GM12891 (cell line): ENCODE measurements at regions not wholly inside any gene's neighbourhood (a gene's known extent, or its start where the extent isn't known, plus 50 kb on each side); places are given as distances from the start of the nearest gene placed in this dataset.

Experiments used
- PAX5 ChIP-seq: IDR thresholded peaks from 2 replicates; pipeline ENCODE4 v1.6.1; 2011; ENCODE audit warnings: low read length, moderate library complexity, mild to moderate bottlenecking; ENCODE audit not compliant: insufficient read depth, severe bottlenecking
- POLR2A ChIP-seq: IDR thresholded peaks from 2 replicates; pipeline ENCODE4 v1.6.1; 2011; ENCODE audit warnings: low read depth, low read length, control low read depth
- POLR2AphosphoS5 ChIP-seq: IDR thresholded peaks from 2 replicates; pipeline ENCODE4 v1.6.1; 2011; ENCODE audit warnings: low read depth, low read length, control low read depth
- SPI1 ChIP-seq: IDR thresholded peaks from 2 replicates; pipeline ENCODE4 v1.6.1; 2011; ENCODE audit warnings: low read depth, low read length, control low read depth
- TAF1 ChIP-seq: IDR thresholded peaks from 2 replicates; pipeline ENCODE4 v1.6.1; 2011; ENCODE audit warnings: low read depth, low read length, control low read depth

DNA sequence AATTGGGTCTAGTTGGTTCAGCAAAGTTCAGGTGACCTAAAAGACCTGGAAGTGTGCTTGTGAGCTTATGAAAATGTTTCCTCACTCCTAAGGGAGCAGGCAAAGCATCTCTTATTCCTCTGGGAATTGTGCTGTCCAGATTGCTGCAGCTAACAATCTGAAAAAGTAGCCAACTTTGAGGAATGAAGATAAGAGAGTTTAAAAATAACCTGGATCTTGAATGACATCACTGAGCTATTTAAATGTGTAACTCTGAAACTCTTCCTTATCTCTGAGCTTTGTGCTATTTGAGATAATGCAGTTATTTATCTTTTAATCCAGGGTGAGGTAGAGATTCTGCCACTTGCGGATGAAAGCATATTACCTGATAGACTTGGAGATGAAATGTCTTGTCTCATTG lies 384.8 kb downstream of the PPP4R3C start:
- TF ChIP-seq POLR2A (no peak), TAF1 (no peak), POLR2AphosphoS5 (no peak), PAX5 (no peak), SPI1 (no peak)
